Stimulated activated CD4-positive, alpha-beta T cell treated with anti-CD3 and anti-CD28 coated beads, Interleukin-15, amount 100 ng/mL, for 24 hours (primary cell): ENCODE measurements at regions not wholly inside any gene's neighbourhood (a gene's known extent, or its start where the extent isn't known, plus 50 kb on each side); places are given as distances from the start of the nearest gene placed in this dataset.
"Not testable (repeated sequence)": the region's sequence is repeated elsewhere in the genome, so short reads cannot be mapped to it uniquely, and the experiment has no call there.

Experiments used
- DNase-seq: peaks from one replicate; pipeline ENCODE4 v3.0.0-alpha.2; 2020

- no peak for DNase-seq
These were observed 737.7 kb downstream of the NLGN4X start for GRCh38 chrX:5490786-5491563.

GRCh38 chrX:5474282-5474681 is 754.4 kb downstream of the NLGN4X start:
- DNase-seq, result no peak

GRCh38 chrX:5458300-5458842 is 770.3 kb downstream of the NLGN4X start:
- no peak for DNase-seq

DNA sequence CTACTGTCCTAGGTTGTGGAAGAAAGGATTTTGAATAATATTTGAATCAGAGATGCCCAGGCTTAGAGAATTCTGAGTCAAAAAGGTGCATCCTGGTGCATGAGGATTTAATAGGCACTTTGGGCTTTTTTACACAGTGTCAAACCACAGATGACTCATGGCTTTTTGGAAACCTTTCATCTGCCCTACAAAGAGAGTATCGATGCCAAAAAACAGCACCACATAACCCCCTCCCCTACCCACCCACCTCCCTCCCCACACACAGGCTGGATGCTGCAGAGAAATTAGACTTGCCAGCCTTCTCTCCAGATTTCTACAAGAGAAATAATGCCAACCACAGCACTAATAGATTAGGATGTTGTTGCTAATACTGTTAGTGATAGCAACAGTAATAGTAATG is 779.3 kb downstream of the NLGN4X start:
- DNase-seq, result no peak

DNA sequence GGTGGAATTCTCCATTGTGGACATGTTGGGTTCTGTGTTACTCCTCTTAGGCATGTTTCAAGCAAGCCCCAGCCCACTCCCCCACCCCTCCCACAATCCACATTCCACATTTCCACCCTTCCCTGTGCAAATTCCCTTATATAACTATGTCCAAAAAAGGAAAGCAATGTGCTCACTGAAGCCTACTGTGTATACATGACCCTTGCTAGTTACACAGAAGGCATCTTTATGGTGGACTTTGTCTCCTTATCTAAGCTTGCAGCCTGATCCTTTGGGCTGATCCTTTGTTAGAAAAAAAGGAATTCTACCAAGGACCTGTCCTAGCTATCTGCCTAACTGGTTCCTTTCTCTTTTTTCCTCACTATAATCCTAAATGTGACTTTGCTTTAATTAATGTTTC is 796.8 kb downstream of the NLGN4X start:
- DNase-seq, result no peak

DNA sequence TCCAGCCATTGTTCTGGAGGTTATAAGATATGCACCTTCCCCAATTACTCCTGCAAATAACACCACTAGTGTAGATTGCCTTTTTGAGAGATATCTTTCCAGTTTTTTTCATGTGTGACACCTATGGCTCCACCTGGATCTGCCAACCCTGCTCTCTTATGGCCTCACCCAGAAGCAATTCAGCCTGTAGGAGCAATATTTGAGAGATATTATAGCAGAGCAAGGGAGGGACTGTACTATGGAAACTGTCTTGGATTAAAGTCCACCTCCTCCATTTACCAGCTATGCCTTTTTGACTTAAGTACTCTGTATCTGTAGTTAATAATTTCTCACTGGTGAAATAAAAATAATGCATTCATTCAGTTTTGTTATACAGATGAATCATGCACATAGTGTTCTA is 803.5 kb downstream of the NLGN4X start:
- no peak for DNase-seq

- DNase-seq, result no peak
These were observed 811.3 kb downstream of the NLGN4X start for GRCh38 chrX:5417381-5417780.

DNA sequence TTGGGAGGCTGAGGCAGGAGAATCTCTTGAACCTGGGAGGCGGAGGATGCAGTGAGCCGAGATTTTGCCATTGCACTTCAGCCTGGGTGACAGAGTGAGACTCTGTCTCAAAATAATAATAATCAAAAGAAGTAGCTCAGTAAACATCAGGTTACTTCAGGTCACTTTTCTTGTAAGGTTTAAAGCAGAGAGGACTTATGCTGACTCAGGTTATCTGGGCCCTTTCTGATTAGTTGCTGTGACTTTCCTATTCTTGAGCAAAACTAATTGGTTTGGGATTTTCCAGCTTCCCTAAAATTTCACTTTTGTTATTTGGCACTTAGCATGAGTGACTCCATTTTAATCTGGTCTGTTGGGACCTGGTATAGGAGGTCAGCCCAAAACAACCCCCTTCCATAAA is 812.9 kb downstream of the NLGN4X start:
- no peak for DNase-seq

GRCh38 chrX:5409106-5409505 is 819.6 kb downstream of the NLGN4X start:
- DNase-seq, result no peak

DNA sequence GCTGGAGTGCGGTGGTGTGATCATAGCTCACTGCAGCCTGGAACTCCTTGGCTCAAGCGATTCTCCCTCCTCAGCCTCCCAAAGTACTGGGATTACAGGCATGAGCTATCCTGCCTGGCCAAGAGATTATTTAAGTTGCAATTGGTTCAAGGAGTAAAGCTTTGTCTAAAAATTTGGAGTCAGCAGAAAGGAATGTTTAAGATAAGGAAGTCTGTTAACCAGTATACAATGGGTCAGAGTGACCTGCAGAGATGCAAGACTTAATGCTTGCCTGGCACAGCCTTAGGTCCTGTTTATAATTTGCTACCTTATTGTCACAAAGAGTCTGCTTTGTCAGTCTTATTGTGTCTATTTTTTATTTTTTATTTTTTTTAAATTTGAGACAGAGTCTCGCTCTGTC is 826.2 kb downstream of the NLGN4X start:
- DNase-seq, result no peak

DNA sequence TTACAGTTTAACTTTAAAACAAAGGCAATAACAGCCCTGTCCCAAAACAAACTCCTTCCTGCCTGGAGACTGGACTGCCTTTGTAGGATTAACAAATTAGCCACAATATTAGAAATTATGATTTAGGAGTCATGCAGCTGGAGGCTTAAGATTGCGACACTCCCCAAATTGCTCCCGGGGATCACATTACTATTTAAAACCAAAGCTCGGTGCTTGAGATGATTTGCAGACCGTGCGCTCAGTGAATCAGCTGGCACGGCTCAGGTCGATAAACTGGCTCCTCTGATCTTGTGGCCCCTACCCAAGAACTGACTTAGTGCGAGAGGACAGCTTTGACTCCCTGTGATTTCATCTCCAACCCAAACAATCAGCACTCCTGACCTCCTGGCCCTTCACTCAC is 829.3 kb downstream of the NLGN4X start:
- no peak for DNase-seq

- no peak for DNase-seq
These were observed 831.3 kb downstream of the NLGN4X start for GRCh38 chrX:5397409-5397808.

GRCh38 chrX:5390376-5390775 is 838.3 kb downstream of the NLGN4X start:
- no peak for DNase-seq

- DNase-seq, result no peak
These were observed 840.6 kb downstream of the NLGN4X start for GRCh38 chrX:5388087-5388486.

- DNase-seq, result no peak
These were observed 848.2 kb downstream of the NLGN4X start for GRCh38 chrX:5380426-5380825.

DNA sequence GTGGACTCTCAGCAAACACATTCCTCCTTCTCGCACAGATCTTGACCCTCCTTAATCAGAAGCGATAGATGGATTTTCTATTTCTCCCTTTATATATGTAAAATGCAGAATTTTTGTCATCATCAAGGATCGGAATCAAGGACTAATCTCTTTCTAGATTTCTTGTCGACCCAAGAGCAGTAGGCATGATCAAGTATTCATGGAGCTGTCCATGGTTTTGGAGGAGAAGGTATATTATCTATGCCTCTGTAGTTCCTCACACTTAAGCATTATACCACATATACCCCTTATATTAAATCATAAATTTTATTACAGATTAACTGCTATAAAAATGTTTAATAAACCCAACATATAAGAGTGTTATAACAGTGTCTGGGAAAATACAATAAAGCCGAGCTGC is 886.8 kb downstream of the NLGN4X start:
- DNase-seq, result no peak

GRCh38 chrX:5337160-5337559 is 891.5 kb downstream of the NLGN4X start:
- DNase-seq, result no peak

DNA sequence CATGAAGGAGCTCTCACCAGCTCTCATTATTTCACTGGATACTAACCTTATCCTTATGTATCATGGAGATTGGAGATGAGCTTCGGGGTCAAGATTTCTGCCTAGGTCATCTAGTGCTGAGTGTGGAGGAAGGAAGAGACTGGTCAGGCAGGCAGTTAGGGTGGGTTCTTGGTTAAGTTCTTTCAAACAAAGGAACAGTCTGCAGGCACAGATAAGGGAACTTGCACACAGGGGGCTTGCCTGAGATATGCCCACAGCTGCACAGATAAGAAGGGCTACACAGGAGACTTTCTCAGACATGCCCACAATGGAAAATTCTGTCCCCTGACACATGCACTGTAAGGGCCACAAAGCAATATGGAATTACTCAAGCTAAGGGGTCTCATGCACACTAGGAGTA is 904.1 kb downstream of the NLGN4X start:
- DNase-seq, result no peak

- DNase-seq, result no peak
These were observed 914.5 kb downstream of the NLGN4X start for GRCh38 chrX:5314148-5314547.

DNA sequence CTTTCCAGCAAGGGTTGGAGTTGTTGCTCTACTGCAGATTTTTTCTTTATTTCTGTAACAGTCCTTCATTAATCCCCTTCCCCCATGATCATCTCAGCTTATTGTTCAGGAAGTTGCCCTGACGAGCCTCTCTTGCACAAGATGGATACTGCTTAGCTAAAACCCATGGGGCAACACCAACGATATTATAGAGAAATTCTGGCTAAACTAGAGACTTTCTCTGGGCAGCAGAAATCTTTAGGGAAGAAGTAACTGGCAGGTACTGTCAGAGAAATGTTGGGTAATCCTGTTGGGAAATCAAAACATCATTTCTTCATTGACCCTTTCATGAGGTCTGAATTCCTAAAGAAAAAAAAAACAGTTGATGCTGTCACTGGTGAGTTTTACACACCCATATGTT is 921.3 kb downstream of the NLGN4X start:
- DNase-seq, result no peak

DNA sequence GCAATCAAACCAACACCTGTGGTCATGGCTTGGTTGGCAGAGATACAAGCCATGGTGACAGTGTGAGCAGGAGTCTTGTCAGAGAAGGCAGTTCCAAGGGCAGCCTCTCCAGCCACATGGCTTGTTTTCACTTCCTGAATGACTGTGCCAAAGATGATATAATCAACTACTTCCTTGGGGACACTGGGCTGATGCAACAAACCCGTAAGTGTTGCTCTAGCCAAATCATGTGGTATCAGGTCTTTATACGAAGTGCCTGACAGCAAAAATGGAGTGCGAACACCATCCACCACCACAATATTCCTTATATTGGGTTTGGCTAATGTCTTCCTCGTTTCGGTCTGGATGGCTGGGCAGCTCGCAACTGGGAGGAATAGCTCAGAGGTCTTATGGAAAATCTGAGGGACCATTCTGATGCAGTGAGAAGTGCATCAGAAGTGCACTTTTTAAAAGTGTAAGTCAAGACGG is 922.0 kb downstream of the NLGN4X start:
- DNase-seq, result no peak

GRCh38 chrX:5305452-5305851 is 923.2 kb downstream of the NLGN4X start:
- no peak for DNase-seq

DNA sequence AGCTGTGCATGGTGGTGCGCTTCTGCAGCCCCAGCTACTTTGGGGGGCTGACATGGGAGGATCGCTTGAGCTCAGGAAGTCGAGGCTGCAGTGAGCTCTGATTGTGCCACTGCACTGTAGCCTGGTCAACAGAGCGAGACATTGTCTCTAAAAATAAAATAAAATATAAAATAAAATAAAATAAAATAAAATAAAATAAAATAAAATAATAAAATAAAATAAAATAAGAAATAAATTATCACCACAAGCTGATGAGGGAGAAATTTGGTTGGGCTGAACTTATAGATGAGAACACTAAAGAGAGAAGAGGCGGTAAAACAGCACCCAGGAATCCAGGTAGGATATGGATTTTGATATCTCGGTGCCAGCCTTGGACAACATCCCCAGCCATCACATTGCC is 933.7 kb downstream of the NLGN4X start:
- no peak for DNase-seq

DNA sequence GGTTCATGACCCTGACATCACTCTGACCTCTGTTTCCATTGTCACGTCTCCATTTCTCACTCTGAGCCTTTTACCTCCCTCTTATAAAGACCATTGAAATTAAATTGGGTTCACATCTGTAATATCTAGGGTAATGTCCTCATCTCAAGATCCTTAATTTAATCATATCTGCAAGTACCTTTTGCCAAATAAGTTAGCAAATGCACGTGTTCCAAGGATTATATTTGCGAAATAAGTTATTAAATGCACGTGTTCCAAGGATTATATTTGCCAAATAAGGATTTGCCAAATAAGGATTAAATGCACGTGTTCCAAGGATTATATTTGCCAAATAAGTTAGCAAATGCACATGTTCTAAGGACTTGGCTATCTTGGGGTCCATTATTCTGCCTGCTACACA is 938.0 kb downstream of the NLGN4X start:
- no peak for DNase-seq

- DNase-seq, result not testable (repeated sequence)
These were observed 938.7 kb downstream of the NLGN4X start for GRCh38 chrX:5289949-5290348.
